Prostate gland (tissue), 2 donors: ENCODE measurements at regions not wholly inside any gene's neighbourhood (a gene's known extent, or its start where the extent isn't known, plus 50 kb on each side); places are given as distances from the start of the nearest gene placed in this dataset.

Experiments used
- POLR2A ChIP-seq: fragments of 450-650 bp; IDR thresholded peaks from one replicate; pipeline ENCODE4 v1.6.1; 2016; ENCODE audit warnings: antibody characterized with exemption, mild to moderate bottlenecking
- POLR2AphosphoS5 ChIP-seq: sonication (generic); formaldehyde crosslinking; IDR thresholded peaks from one replicate; pipeline ENCODE4 v1.6.1; 2017; ENCODE audit warnings: antibody characterized with exemption
- TF ChIP-seq, protein P1 (sequence below), 4 experiments: fragments of 200-600 bp in 2 of 4; fragments of 450-650 bp in 2 of 4; sonication (generic) in 2 of 4; IDR thresholded peaks; 1 replicate in 3 of 4; 2 replicates in 1 of 4; pipeline ENCODE4 v1.5.1; 2016 to 2019; ENCODE audit warnings: antibody characterized with exemption in 4 of 4, mild to moderate bottlenecking in 2 of 4, moderate library complexity in 2 of 4

DNA sequence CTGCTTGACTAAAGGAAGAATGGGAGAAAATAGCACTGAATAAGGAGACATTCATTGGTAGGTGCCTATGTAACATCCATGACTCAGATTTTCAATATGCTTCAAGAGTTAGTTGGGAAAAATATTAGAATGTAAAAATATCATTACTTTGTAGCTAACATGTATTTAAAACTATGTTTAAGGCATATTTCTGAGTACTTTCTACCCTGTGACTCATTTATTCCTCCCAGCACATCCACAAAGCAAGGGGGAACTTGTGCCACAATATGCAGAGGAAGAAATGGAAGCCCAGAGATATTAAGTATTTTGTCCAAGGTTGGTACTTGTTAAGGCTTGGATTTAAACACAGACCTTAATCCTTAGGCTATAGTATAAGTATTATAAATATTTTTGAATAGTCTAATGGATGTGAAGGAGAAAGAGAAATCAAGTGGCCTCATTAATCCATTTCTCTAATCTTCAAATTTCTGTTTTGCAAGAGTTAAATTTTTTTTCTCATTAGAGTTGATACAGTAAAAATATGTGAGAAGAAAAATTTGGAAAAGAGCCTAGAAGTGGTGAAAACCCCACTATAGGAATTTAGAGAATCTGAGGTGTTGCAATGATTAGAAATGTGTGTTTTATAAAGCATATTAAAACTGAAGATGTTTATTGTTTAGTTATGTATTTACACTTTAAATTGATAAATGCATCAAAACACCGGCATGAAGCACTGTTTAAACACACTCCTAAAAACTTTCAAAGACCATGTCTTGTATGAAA lies 149.3 kb upstream of the GYPA start:
- TF ChIP-seq, protein P1, sequence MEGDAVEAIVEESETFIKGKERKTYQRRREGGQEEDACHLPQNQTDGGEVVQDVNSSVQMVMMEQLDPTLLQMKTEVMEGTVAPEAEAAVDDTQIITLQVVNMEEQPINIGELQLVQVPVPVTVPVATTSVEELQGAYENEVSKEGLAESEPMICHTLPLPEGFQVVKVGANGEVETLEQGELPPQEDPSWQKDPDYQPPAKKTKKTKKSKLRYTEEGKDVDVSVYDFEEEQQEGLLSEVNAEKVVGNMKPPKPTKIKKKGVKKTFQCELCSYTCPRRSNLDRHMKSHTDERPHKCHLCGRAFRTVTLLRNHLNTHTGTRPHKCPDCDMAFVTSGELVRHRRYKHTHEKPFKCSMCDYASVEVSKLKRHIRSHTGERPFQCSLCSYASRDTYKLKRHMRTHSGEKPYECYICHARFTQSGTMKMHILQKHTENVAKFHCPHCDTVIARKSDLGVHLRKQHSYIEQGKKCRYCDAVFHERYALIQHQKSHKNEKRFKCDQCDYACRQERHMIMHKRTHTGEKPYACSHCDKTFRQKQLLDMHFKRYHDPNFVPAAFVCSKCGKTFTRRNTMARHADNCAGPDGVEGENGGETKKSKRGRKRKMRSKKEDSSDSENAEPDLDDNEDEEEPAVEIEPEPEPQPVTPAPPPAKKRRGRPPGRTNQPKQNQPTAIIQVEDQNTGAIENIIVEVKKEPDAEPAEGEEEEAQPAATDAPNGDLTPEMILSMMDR (IDR thresholded peaks at IDR 0.05): no peak
- no peak for TF ChIP-seq POLR2A
- TF ChIP-seq POLR2AphosphoS5: no peak
